K562 (cell line): ENCODE measurements at regions not wholly inside any gene's neighbourhood (a gene's known extent, or its start where the extent isn't known, plus 50 kb on each side); places are given as distances from the start of the nearest gene placed in this dataset.

ENCODE experiments used
- DNMT1 ChIP-seq: fragments of 450-650 bp; IDR thresholded peaks from 2 replicates; pipeline ENCODE4 v1.6.1; 2016; ENCODE audit warnings: antibody characterized with exemption, mild to moderate bottlenecking
- KDM2B ChIP-seq: fragments of 250-450 bp; sonication (Bioruptor Pico); IDR thresholded peaks from 2 replicates; pipeline ENCODE4 v1.8.0; 2021; ENCODE audit warnings: mild to moderate bottlenecking, moderate library complexity
- ZNF717 ChIP-seq: fragments of 250-450 bp; sonication (Bioruptor Pico); IDR thresholded peaks from 2 replicates; pipeline ENCODE4 v1.5.0; 2021
- TF ChIP-seq, protein P1 (sequence below), 3 experiments: IDR thresholded peaks in 2 of 3; conservative IDR thresholded peaks in 1 of 3; 2 replicates each; pipeline ENCODE4 v1.5.1; 2011 to 2012; ENCODE audit warnings: low read length in 3 of 3, mild to moderate bottlenecking in 3 of 3, control low read depth in 2 of 3, improper control_type of control experiment in 1 of 3, inconsistent platforms in 1 of 3, low read depth in 1 of 3, mixed read lengths in 1 of 3, moderate library complexity in 1 of 3; ENCODE audit not compliant: insufficient read depth in 2 of 3

DNA sequence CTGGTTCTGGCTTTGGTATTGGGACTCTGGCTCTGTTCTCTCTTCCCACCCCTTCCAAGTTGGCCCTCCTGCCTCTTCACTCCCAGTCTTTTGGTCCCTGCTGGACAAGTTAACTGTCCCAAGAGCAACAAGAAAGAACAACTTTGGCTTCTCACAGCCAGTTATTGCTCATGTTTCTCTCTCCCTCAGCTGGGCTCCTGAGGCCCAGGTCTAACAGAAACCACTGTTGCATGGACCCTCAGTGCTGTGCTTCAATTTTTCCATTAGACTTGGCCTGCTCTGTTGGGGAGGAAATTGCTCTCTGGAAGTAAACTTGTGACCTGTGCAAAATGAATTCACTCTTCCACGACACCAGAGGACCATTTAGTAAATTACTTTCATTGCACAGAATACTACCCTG, 64.5 kb downstream of the CHST2 start:
- TF ChIP-seq, protein P1, sequence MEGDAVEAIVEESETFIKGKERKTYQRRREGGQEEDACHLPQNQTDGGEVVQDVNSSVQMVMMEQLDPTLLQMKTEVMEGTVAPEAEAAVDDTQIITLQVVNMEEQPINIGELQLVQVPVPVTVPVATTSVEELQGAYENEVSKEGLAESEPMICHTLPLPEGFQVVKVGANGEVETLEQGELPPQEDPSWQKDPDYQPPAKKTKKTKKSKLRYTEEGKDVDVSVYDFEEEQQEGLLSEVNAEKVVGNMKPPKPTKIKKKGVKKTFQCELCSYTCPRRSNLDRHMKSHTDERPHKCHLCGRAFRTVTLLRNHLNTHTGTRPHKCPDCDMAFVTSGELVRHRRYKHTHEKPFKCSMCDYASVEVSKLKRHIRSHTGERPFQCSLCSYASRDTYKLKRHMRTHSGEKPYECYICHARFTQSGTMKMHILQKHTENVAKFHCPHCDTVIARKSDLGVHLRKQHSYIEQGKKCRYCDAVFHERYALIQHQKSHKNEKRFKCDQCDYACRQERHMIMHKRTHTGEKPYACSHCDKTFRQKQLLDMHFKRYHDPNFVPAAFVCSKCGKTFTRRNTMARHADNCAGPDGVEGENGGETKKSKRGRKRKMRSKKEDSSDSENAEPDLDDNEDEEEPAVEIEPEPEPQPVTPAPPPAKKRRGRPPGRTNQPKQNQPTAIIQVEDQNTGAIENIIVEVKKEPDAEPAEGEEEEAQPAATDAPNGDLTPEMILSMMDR (IDR thresholded peaks at IDR 0.05 in 2 of 3, conservative IDR thresholded peaks at IDR 0.05 in 1 of 3; ENCODE audit: insufficient read depth in 2 of 3, low read depth in 1 of 3, low read length in 3 of 3), result no peak
- TF ChIP-seq ZNF717, result no peak
- TF ChIP-seq DNMT1, result no peak
- no peak for TF ChIP-seq KDM2B (CRISPR knock-in tag)
